Caco-2 (cell line): ENCODE measurements at regions not wholly inside any gene's neighbourhood (a gene's known extent, or its start where the extent isn't known, plus 50 kb on each side); places are given as distances from the start of the nearest gene placed in this dataset.

Source experiments
- BruUV-seq: library from RNA; stranded (reverse); fragments of 400-500 nt; replicated peaks from 2 replicates; lab custom pipeline; 2021; lab: Mats Ljungman, UMichigan
- CTCF ChIA-PET: fragments of 300-600 bp; sonication (Branson Sonifier 250); formaldehyde crosslinking; loops from one replicate; lab custom pipeline; 2022; ENCODE audit warnings: antibody characterized with exemption; lab: Charles Lee
- POLR2A ChIA-PET: fragments of 300-600 bp; sonication (Branson Sonifier 250); formaldehyde crosslinking; loops from one replicate; lab custom pipeline; 2022; ENCODE audit warnings: antibody characterized with exemption; lab: Charles Lee
- DNase-seq, 2 experiments: peaks; one replicate each; pipeline versions ENCODE4 v3.0.0 to v3.0.0-alpha.2; 2020 to 2022
- H3K27me3 ChIP-seq: replicated peaks from 2 replicates; pipeline ENCODE4 v1.6.0; 2011; ENCODE audit warnings: low read length; ENCODE audit not compliant: control insufficient read depth, insufficient read depth
- H3K36me3 ChIP-seq: 2 replicates; pipeline ENCODE4 v1.5.1; 2011; ENCODE audit warnings: low read length; ENCODE audit not compliant: control insufficient read depth, insufficient read depth
- H3K4me1 ChIP-seq: fragments of 250-450 bp; sonication (Bioruptor Pico); 2 replicates; pipeline ENCODE4 v1.5.1; 2020; ENCODE audit warnings: mild to moderate bottlenecking
- H3K4me3 ChIP-seq: 2 replicates; pipeline ENCODE4 v1.5.1; 2011; ENCODE audit warnings: low read depth, mild to moderate bottlenecking, control low read depth, low read length
- H3K9me3 ChIP-seq: fragments of 250-450 bp; sonication (Bioruptor Pico); 2 replicates; pipeline ENCODE4 v1.5.1; 2020; ENCODE audit warnings: mild to moderate bottlenecking, moderate library complexity
- H3K27ac Mint-ChIP-seq: one replicate; pipeline ENCODE4 v1.8.0; 2022; ENCODE audit warnings: mixed read lengths; ENCODE audit not compliant: unreplicated experiment
- H3K27me3 Mint-ChIP-seq: one replicate; pipeline ENCODE4 v1.8.0; 2022; ENCODE audit warnings: mixed read lengths; ENCODE audit not compliant: insufficient read depth, unreplicated experiment
- H3K36me3 Mint-ChIP-seq: one replicate; pipeline ENCODE4 v1.8.0; 2022; ENCODE audit warnings: mild to moderate bottlenecking, mixed read lengths; ENCODE audit not compliant: insufficient read depth, unreplicated experiment
- H3K4me1 Mint-ChIP-seq: one replicate; pipeline ENCODE4 v1.8.0; 2022; ENCODE audit warnings: low read depth, mixed read lengths; ENCODE audit not compliant: unreplicated experiment
- H3K4me3 Mint-ChIP-seq: one replicate; pipeline ENCODE4 v1.8.0; 2022; ENCODE audit warnings: mild to moderate bottlenecking, moderate library complexity, mixed read lengths; ENCODE audit not compliant: unreplicated experiment
- H3K9me3 Mint-ChIP-seq: one replicate; pipeline ENCODE4 v1.8.0; 2022; ENCODE audit warnings: mixed read lengths; ENCODE audit not compliant: unreplicated experiment
- CTCF ChIP-seq, 2 experiments: fragments of 200-600 bp in 1 of 2; IDR thresholded peaks; 1 replicate in 1 of 2; 2 replicates in 1 of 2; pipeline versions ENCODE4 v1.5.1 to v1.8.0; 2011 to 2022; ENCODE audit warnings: antibody characterized with exemption in 1 of 2, control low read depth in 1 of 2, inconsistent platforms in 1 of 2, low read depth in 1 of 2, low read length in 1 of 2, mild to moderate bottlenecking in 1 of 2, moderate library complexity in 1 of 2; ENCODE audit not compliant: insufficient read depth in 1 of 2, severe bottlenecking in 1 of 2, unreplicated experiment in 1 of 2
- intact Hi-C: fragments of 100-400 bp; cut with micrococcal nuclease; formaldehyde crosslinking; loops from one replicate; pipeline ENCODE4 v1.10.0; 2022; ENCODE audit not compliant: unreplicated experiment

- H3K27me3 Mint-ChIP-seq = no peaks in the 10 kb centered on the region
- no peak overlapping the region for H3K4me3 ChIP-seq
- H3K36me3 Mint-ChIP-seq = no peaks in the 10 kb centered on the region
- H3K4me1 Mint-ChIP-seq = no peaks in the 10 kb centered on the region
- intact Hi-C loops = no loop called here
- ChIA-PET CTCF (no interaction called here), POLR2A (no interaction called here)
- H3K27me3 ChIP-seq = no peaks in the 10 kb centered on the region
- DNase-seq = no peak
- no peak overlapping the region for H3K4me3 Mint-ChIP-seq
- no peaks in the 10 kb centered on the region for H3K36me3 ChIP-seq
- H3K9me3 Mint-ChIP-seq = no peaks in the 10 kb centered on the region
- H3K4me1 ChIP-seq = peaks cover under 1% of the 10 kb centered on the region; the same call in 1 of the 2 replicates
- no peak for TF ChIP-seq CTCF (IDR thresholded peaks at IDR 0.05; ENCODE audit: insufficient read depth in 1 of 2, low read depth in 1 of 2, low read length in 1 of 2, severe bottlenecking in 1 of 2, unreplicated experiment in 1 of 2)
- no peaks in the 10 kb centered on the region; the same call in 1 of the 2 replicates for H3K9me3 ChIP-seq
- BruUV-seq = no TSS peak
- no peak overlapping the region for H3K27ac Mint-ChIP-seq
Observed at GRCh38 chr7:46160861-46161260, 239.8 kb upstream of the IGFBP3 start.

GRCh38 chr7:46157931-46158330 is 236.9 kb upstream of the IGFBP3 start:
- H3K27me3 ChIP-seq = no peaks in the 10 kb centered on the region
- no peaks in the 10 kb centered on the region for H3K9me3 Mint-ChIP-seq
- TF ChIP-seq CTCF (IDR thresholded peaks at IDR 0.05; ENCODE audit: insufficient read depth in 1 of 2, low read depth in 1 of 2, low read length in 1 of 2, severe bottlenecking in 1 of 2, unreplicated experiment in 1 of 2) = no peak
- POLR2A ChIA-PET = no interaction called here
- no peaks in the 10 kb centered on the region for H3K36me3 ChIP-seq
- no peaks in the 10 kb centered on the region for H3K27me3 Mint-ChIP-seq
- intact Hi-C loops = no loop called here
- no peak overlapping the region for H3K4me3 Mint-ChIP-seq
- peaks cover 6% of the 10 kb centered on the region for H3K4me1 Mint-ChIP-seq
- H3K4me3 ChIP-seq = no peak overlapping the region
- peaks cover 21% of the 10 kb centered on the region for H3K4me1 ChIP-seq
- no peaks in the 10 kb centered on the region for H3K36me3 Mint-ChIP-seq
- CTCF ChIA-PET = no interaction called here
- no TSS peak for BruUV-seq
- H3K27ac Mint-ChIP-seq = no peak overlapping the region
- no peak for DNase-seq
- no peaks in the 10 kb centered on the region for H3K9me3 ChIP-seq

- H3K9me3 Mint-ChIP-seq = no peaks in the 10 kb centered on the region
- peaks cover 21% of the 10 kb centered on the region for H3K4me1 ChIP-seq
- no peak overlapping the region for H3K4me3 ChIP-seq
- H3K27ac Mint-ChIP-seq = no peak overlapping the region
- ChIA-PET CTCF (no interaction called here), POLR2A (no interaction called here)
- DNase-seq = no peak
- H3K4me1 Mint-ChIP-seq = peaks cover 6% of the 10 kb centered on the region
- BruUV-seq = no TSS peak
- TF ChIP-seq CTCF (IDR thresholded peaks at IDR 0.05; ENCODE audit: insufficient read depth in 1 of 2, low read depth in 1 of 2, low read length in 1 of 2, severe bottlenecking in 1 of 2, unreplicated experiment in 1 of 2) = no peak
- intact Hi-C loops = no loop called here
- no peak overlapping the region for H3K4me3 Mint-ChIP-seq
- no peaks in the 10 kb centered on the region for H3K36me3 ChIP-seq
- no peaks in the 10 kb centered on the region for H3K36me3 Mint-ChIP-seq
- H3K27me3 ChIP-seq = no peaks in the 10 kb centered on the region
- H3K27me3 Mint-ChIP-seq = no peaks in the 10 kb centered on the region
- no peaks in the 10 kb centered on the region for H3K9me3 ChIP-seq
Observed at GRCh38 chr7:46157404-46157803, 236.3 kb upstream of the IGFBP3 start.
